OCI-M2 (cell line): ENCODE measurements at regions not wholly inside any gene's neighbourhood (a gene's known extent, or its start where the extent isn't known, plus 50 kb on each side); places are given as distances from the start of the nearest gene placed in this dataset.
"Not testable (repeated sequence)": the region's sequence is repeated elsewhere in the genome, so short reads cannot be mapped to it uniquely, and the experiment has no call there.

Experiments used
- DNase-seq: peaks from one replicate; lab custom pipeline; 2025; ENCODE audit not compliant: unreplicated experiment; lab: John Stamatoyannopoulos, UW

- DNase-seq: no peak
Measured at GRCh38 chr14:86838363-86838762, 1154.6 kb downstream of the GALC start.

- no peak for DNase-seq
Measured at GRCh38 chr14:86826661-86827060, 1166.3 kb downstream of the GALC start.

DNA sequence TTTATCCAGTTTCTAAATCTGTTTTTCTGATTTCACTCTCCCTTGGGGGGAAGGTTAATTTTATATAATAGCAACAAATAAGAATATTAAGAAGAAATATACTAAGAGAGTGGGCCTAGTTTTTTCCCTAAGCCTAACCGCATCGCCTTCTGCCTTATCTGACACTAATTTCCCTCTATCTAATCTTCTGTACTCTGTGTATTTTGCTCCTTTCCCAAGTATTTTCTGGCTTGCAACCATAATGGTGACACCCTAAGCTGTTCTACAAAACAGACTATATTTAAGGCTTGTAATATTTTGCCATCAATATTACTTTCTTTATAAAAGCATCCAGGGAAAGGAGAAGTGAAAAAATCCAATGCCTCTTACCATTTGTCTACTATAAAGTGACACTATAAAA, 1168.8 kb downstream of the GALC start:
- no peak for DNase-seq

GRCh38 chr14:86823581-86823980, 1169.4 kb downstream of the GALC start:
- DNase-seq: no peak

GRCh38 chr14:86815341-86815740, 1177.6 kb downstream of the GALC start:
- no peak for DNase-seq

GRCh38 chr14:86802726-86803125, 1190.3 kb downstream of the GALC start:
- no peak for DNase-seq

GRCh38 chr14:86799244-86799647, 1193.7 kb downstream of the GALC start:
- DNase-seq: no peak

DNA sequence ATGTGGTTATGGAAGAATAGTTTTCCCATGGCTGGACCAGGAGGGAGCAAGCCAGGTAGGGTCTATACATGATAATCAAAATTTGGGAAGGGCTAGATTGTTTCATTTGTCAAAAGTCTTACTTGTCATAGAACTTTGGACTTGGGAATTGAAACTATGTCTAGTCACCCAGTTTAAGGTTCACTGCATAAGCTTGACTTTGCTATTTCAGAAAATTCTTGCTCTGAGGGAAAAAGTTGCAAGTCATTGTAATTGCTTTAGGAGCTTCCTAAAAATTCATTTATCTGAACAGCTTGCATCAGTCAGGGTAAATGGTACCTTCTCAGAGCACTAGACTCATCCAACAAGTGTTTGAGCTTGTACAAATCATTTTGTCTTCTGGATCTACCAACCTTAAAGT, 1194.7 kb downstream of the GALC start:
- DNase-seq: no peak

DNA sequence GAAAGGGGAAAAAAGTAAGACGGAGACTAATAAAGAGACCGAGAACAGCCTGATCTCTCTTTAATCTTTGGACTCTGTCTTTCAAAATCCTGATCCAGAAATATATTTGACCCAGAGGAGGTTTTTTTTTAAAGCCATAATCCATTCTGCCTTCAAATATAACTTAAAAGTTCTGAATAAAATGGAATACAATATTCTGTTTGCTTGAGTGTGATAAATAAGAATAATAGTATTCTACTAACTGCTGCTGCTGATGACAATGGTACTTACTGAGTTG, 1196.0 kb downstream of the GALC start:
- DNase-seq: no peak

DNA sequence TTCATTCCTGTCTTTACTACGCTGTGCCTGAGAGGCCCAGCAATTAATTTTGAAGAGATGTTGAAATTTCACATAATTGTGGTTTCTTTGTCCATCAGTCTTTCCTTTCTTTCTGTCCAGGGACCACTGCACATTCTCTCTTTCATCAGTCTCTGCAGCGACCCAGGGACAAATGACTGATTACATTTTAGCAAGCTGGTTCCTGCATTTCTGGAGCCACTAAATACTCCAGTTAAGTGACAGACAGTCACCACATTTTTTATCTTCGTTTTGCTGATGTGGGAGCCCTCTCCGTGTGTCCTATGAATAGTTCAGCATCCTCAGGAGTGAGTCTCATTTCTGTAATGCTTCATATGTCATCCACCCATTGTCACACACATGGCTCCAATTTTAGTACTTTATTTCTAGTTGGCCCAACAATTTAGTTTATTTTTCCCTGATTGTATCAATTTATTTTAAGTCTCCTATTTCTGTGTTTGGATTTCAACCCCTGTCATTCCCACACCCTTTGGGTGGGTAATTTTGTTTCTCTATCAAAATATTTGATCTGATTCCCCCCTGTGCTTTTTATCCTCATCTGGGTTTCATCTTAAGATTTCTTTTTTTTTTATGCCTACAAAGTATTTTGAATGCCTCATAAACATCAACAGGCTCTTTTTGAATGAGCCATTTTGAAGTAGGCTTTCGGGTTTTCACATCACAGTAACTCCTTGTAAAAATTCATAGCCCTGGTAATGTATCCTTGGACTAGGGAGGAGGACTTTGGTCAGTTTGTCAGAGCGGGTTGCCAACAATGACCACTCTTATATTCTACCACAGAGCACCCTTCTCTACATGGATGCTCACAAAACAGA, 1196.5 kb downstream of the GALC start:
- no peak for DNase-seq

- no peak for DNase-seq
Measured at GRCh38 chr14:86794689-86795088, 1198.3 kb downstream of the GALC start.

DNA sequence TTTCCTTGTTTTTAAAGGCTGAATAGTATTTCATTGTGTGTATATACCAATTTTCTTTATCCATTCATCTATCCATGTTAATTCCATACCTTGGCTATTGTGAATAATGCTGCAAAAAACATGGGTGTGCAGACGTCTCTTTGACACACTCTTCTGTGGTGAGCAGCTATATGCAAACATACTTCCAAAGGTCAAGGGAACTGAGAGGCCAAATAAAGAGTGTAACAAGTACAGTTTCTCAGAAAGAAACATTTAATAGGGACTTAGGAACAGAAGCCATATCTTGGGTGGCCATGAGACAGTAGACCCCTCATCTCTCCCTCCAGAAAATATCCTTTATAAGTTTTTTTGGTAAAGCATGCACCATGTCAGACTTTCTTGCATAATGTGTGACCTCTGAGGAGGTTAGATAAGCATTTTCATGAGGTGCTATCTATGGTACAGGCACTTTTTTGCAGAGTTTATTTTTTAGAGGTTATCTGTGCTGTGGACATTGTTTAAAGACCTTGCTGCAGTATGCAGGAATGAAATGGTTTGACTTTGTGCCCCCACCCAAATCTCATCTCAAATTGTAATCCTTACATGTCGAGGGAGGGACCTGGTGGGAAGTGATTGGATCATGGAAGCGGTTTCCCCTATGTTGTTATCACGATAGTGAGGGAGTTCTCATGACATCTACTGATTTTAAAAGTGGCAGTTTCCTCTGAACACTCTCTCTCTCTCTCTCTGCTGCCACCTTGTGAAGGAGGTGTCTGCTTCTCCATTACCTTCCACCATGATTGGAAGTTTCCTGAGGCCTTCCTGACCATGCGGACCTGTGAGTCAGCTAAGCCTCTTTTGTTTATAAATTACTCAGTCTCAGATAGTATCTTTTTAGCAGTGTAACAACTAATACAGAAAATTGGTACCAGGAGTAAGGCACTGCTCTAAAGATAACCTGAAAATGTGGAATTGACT, 1202.3 kb downstream of the GALC start:
- no peak for DNase-seq

DNA sequence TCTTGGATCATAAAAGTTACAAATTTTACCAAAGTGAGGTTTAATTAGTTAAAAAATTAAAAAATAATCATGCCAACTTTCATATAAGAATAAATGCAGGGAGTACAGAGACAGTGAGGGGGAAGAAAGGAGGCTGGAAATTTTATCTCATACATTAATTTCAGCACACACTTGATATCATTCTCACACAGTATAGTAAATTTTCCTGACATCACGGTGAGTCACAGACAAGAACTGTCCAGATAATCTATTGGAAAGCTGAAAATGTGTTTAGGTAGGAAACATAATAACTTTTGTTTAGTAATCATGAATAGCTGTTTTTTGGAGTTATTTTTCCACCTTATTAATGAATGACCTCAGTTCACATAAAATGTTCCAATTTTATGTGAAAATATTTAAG, 1204.8 kb downstream of the GALC start:
- DNase-seq: no peak

- no peak for DNase-seq
Measured at GRCh38 chr14:86787717-86788116, 1205.3 kb downstream of the GALC start.

DNA sequence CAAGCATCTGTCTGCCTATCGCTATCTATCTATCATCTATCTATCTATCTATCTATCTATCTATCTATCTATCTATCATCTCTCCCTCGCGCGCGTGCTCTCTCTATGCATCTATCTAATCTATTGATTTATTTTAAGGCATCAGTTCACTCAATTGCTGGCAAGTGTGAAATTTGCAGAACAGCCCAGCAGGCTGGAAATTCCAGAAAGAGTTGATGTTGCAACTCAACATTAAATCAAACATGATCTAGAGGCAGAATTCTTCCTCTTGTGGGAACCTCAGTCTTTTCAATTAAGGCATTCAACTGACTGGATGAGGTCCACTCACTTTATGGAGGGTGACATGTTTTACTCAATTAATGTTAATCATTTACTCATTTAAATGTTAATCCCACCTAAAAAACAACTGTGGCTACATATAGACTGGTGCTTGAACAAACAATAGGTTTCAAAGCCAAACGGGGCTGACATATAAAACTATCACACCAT, 1210.8 kb downstream of the GALC start:
- DNase-seq: no peak

GRCh38 chr14:86780876-86781510, 1212.0 kb downstream of the GALC start:
- no peak for DNase-seq

- no peak for DNase-seq
Measured at GRCh38 chr14:86780461-86780860, 1212.5 kb downstream of the GALC start.

DNA sequence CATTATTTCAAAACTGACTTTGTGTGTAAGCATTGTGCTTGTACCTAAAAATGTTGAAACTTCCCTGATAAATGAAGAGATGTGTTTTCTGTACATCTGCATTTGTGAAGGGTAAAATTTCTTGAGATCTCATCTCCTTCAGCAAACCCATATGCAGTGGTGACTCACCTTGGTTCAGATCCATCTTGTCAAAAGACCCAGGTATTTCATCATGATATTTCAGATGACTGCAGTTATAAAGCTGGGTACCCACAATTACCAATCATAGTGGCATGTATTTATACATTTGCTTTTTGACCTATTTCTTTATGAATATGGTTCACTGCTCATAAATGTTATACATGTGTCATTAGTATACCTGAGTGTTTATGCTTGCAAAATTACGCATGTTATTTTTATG, 1213.6 kb downstream of the GALC start:
- no peak for DNase-seq

DNA sequence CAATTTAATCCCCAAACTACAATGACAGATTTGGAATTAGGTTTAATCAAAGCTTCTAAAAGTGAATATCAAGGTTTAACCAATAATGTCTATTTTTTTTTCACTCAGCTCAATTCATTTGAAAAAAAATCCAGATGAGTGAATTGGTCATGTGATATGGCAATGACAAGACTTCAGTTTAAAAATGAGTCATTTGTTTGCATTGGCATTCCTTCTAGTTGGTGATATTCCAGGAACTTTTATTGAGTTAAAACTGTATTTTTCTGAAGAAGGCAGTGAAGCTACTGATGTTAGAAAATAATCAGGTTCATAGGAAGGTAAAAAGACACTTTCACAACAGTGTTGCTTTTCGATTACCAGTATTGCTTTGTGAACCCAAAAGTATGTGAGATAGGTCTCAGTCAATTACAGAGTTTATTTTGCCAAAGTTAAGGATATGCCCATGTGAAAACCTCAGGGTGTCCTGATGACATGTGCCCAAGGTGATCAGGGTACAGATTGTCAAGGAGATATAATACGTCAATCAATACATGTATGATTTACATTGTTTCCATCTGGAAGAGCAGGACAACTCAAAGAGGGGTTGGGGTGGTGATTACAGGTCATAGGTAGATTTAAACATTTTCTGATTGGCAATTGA, 1214.9 kb downstream of the GALC start:
- no peak for DNase-seq

GRCh38 chr14:86775896-86776295, 1217.1 kb downstream of the GALC start:
- not testable (repeated sequence) for DNase-seq

DNA sequence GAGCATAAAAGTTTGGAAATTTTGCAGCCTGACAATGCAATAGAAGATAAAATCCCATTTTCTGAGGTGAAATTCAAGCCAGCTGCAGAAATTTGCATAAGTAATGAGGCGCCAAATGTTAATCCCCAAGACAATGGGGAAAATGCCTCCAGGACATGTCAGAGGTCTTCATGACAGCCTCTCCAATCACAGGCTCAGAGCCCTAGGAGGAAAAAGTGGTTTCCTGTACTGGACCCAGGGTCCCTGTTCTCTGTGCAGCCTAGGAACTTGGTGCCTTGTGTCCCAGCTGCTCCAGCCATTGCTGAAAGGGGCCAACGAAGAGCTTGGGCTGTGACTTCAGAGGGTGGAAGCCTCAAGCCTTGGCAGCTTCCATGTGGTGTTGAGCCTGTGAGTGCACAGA, 1218.1 kb downstream of the GALC start:
- no peak for DNase-seq
